ENCODE measurements at regions not wholly inside any gene's neighbourhood (a gene's known extent, or its start where the extent isn't known, plus 50 kb on each side); places are given as distances from the start of the nearest gene placed in this dataset.

DNA sequence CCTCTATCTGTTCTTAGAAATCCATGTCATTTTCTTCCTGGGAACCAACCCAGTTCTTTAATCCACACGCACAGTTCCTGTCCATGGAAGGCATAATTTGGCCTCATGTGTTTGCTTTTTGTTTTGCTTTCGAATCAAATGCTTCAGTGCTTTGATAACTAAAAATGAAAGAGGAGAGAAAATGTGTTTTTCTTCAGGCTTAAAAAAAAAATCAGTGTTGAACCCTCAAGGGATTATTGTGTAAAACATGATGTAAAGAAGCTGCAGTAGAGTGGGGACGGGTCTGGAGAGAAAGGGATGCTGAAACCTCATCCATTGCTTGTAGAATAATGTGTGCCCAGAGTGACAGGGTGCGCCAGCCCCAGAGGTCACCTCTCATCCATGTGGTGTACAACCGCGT, 197.5 kb upstream of the JARID2 start (continued):
- TF ChIP-seq, protein P1, sequence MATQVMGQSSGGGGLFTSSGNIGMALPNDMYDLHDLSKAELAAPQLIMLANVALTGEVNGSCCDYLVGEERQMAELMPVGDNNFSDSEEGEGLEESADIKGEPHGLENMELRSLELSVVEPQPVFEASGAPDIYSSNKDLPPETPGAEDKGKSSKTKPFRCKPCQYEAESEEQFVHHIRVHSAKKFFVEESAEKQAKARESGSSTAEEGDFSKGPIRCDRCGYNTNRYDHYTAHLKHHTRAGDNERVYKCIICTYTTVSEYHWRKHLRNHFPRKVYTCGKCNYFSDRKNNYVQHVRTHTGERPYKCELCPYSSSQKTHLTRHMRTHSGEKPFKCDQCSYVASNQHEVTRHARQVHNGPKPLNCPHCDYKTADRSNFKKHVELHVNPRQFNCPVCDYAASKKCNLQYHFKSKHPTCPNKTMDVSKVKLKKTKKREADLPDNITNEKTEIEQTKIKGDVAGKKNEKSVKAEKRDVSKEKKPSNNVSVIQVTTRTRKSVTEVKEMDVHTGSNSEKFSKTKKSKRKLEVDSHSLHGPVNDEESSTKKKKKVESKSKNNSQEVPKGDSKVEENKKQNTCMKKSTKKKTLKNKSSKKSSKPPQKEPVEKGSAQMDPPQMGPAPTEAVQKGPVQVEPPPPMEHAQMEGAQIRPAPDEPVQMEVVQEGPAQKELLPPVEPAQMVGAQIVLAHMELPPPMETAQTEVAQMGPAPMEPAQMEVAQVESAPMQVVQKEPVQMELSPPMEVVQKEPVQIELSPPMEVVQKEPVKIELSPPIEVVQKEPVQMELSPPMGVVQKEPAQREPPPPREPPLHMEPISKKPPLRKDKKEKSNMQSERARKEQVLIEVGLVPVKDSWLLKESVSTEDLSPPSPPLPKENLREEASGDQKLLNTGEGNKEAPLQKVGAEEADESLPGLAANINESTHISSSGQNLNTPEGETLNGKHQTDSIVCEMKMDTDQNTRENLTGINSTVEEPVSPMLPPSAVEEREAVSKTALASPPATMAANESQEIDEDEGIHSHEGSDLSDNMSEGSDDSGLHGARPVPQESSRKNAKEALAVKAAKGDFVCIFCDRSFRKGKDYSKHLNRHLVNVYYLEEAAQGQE (IDR thresholded peaks at IDR 0.05; ENCODE audit: low read depth), result no peak
- TF ChIP-seq, protein P2, sequence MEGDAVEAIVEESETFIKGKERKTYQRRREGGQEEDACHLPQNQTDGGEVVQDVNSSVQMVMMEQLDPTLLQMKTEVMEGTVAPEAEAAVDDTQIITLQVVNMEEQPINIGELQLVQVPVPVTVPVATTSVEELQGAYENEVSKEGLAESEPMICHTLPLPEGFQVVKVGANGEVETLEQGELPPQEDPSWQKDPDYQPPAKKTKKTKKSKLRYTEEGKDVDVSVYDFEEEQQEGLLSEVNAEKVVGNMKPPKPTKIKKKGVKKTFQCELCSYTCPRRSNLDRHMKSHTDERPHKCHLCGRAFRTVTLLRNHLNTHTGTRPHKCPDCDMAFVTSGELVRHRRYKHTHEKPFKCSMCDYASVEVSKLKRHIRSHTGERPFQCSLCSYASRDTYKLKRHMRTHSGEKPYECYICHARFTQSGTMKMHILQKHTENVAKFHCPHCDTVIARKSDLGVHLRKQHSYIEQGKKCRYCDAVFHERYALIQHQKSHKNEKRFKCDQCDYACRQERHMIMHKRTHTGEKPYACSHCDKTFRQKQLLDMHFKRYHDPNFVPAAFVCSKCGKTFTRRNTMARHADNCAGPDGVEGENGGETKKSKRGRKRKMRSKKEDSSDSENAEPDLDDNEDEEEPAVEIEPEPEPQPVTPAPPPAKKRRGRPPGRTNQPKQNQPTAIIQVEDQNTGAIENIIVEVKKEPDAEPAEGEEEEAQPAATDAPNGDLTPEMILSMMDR (IDR thresholded peaks at IDR 0.05 in 2 of 3, conservative IDR thresholded peaks at IDR 0.05 in 1 of 3; ENCODE audit: borderline replicate concordance in 1 of 3, insufficient read depth in 1 of 3, low read depth in 2 of 3, low read length in 2 of 3), result no peak
- TF ChIP-seq EZH2 (IDR thresholded peaks at IDR 0.05), result no peak
- no peak for TF ChIP-seq POLR2A (IDR thresholded peaks at IDR 0.05; ENCODE audit: borderline replicate concordance, extremely low read depth, insufficient read depth, insufficient read length)
- no peak for TF ChIP-seq POLR2AphosphoS5 (IDR thresholded peaks at IDR 0.05; ENCODE audit: low read depth, low read length)
- TF ChIP-seq, protein P3, sequence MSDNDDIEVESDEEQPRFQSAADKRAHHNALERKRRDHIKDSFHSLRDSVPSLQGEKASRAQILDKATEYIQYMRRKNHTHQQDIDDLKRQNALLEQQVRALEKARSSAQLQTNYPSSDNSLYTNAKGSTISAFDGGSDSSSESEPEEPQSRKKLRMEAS (IDR thresholded peaks at IDR 0.05), result no peak
- TF ChIP-seq YY1 (IDR thresholded peaks at IDR 0.05; ENCODE audit: extremely low read depth, insufficient replicate concordance, low read depth, low read length), result no peak
- no peak for TF ChIP-seq SRF (IDR thresholded peaks at IDR 0.05; ENCODE audit: low read depth)

Data from HCT116 (cell line).